ENCODE measurements at regions not wholly inside any gene's neighbourhood (a gene's known extent, or its start where the extent isn't known, plus 50 kb on each side); places are given as distances from the start of the nearest gene placed in this dataset.

GRCh38 chr5:118257066-118257465 is 731.3 kb downstream of the DTWD2 start:
- DNase-seq, result no peak

GRCh38 chr5:118253225-118254061 is 734.9 kb downstream of the DTWD2 start:
- DNase-seq, result no peak

GRCh38 chr5:118249386-118249785 is 739.0 kb downstream of the DTWD2 start:
- DNase-seq, result no peak

DNA sequence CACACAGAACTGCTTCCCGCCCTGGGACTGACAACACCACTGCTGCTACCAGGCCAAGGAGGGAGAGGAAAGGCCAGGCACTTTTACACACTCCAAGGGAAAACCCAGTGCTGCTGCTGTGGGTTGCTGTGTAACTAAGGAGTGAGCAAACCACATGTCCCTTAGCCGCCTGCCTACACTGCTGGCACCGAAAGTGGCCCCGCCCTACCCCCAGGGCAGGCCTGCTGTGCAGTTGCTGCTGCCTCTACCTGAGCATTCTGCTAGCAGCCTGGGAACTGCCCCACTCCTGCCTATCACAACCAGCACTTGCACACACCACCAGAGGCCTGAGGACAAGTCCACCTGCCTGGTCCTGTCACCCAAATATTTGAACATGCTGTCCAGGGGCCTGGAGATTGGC is 740.9 kb downstream of the DTWD2 start:
- DNase-seq, result no peak

DNA sequence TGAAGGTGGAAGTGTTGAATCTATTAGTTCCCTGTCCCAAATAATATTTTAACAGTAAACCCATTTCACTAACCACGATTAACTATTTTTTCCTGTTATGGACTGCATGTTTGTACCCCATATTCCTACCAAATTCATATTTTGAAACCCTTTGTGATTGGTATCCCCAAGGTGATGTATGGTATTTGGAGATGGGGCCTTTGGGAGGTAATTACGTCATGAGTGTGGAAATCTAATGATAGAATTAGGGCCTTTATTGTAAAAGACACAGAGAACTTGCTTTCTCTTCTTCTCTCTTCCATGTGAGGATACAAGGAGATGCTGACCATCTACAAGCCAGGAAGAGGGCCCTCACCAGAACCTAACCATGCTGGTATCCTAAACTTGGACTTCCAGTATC is 744.7 kb downstream of the DTWD2 start:
- DNase-seq, result no peak

GRCh38 chr5:118243068-118243467 is 745.3 kb downstream of the DTWD2 start:
- DNase-seq, result no peak

GRCh38 chr5:118236108-118236849 is 752.1 kb downstream of the DTWD2 start:
- DNase-seq, result no peak

- DNase-seq, result no peak
Observed at GRCh38 chr5:118233606-118234005, 754.7 kb downstream of the DTWD2 start.

DNA sequence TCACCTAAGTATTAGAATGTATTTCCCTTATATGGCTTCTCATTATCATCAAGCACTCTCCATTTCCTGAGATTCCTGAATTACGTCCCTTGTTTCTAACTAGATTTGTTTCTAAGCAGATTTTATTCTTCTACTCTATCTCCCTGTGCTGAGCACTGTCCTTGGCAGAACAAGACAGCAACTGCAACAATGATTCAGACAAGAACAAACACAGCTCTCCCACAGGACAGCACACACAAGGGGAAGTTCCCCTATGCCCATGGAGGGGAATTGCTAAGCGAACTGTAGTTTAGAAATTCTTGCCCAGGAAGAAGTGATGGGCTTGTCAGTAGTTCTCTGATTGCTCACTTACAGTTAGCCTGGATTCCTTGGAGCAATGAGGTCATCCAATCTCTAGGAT is 759.9 kb downstream of the DTWD2 start:
- DNase-seq, result no peak

DNA sequence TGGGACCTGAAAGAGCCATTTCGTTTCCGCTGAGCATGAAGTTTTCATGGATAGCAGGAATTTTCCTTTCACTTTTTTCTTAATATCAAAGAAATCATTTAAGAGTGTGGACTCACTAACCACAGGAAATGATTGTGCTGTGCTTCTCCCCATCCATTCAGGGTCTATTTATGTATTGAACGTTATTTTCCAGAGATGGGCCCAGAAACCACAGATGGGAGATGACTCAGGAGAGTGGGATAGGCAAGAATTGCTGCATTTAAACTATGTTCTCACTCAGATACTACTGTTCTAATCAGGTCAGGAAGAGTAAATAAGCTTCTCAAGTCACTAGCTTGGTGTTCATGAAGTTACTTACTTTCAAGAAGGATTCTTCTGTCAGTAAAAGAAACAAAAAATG is 763.8 kb downstream of the DTWD2 start:
- DNase-seq, result no peak

DNA sequence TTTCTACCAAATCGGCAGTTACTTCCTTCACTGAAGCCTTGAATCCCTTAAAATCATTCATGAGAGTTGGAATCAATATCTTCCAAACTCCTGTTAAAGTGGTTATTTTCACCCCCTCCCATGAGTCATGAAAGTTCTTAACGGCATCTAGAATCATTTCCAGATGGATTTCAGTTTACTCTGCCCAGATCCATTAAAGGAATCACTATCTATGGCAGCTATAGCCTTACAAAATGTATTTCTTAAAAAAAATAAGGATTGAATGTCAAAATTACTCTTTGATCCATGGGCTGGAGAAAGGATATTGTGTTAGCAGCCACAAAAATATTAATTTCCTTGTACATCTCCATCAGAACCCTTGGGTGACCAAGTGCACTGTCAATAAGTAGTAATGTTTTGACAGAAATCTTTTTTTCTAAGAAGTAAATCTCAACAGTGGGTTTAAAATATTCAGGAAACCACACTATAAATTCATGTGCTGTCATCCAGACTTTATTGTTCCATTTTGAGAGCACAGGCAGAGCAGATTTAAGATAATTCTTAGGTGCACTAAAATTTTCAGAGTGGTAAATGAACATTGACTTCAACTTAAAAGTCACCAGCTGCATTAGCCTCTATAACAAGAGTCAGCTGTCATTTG is 767.7 kb downstream of the DTWD2 start:
- no peak for DNase-seq

DNA sequence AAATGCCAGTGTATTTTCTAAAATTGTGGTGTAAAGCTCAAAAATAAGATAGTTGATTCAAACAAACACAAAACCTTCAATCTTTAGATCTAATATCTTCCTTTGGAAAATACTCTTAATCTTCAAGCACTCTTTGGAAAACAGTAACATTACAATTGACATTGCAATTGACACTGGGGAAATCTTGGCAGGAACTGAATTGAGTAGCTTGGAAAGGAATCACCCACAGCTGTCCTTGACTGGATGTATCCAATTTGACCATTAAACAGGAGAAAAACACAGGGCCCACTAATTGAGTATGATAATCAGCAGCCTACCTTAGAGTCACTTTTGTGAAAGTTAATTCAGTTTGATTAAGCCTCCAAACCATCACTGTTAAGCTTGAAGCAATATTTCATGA is 776.7 kb downstream of the DTWD2 start:
- DNase-seq, result no peak

DNA sequence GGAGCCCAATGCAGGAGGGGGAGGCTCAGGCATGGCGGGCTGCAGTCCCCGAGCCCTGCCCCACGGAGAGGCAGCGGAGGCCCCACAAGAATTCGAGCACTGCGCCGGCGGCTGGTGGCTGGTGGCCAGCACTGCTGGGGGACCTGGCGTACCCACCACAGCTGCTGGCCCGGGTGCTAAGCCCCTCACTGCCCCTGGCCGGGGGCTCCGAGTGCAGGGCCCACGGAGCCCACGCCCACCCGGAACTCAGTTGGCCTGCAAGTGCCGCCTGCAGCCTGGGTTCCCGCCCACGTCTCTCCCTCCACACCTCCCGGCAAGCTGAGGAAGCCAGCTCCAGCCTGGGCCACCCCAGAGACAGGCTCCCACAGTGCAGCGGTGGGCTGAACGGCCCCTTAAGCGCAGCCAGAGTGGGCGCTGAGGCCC is 780.3 kb downstream of the DTWD2 start:
- DNase-seq, result no peak

DNA sequence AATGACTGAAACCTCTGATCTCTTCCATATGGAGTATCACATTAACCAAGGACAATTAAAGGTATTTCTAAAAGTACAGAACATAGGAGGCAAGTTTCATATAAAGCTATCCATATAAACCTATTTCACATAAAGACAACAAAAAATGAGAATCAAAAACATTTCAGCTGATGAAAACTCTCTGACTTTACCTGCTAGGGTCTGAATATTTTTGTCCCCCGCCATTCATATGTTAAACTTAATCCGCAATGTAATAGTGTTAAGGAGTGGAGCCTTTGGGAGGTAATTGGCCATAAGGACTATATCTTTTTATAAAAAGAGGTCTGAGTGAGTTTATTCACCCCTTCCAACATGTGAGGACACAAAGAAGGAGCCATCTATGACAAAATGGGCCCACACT is 788.5 kb downstream of the DTWD2 start:
- DNase-seq, result no peak

- DNase-seq, result no peak
Observed at GRCh38 chr5:118196229-118196628, 792.1 kb downstream of the DTWD2 start.

DNA sequence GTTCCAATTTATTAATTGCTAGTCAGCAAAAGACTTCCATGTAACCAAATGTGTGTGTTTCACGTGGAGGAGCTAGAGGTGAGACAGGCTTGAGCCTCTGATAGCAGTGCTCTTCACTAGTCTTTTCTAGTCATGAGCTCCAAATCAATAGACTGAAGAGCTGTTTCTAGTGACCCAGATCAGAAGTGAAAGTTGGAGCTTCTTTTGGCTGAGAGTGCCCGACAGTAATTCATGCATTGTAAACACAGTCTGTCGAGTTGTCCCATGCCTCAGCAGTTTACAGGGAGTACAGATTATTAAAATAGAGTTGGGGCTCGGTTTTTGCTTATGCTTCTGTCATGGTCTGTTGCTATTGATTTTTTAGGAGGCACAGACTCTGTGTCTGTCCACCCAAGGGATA is 793.1 kb downstream of the DTWD2 start:
- no peak for DNase-seq

DNA sequence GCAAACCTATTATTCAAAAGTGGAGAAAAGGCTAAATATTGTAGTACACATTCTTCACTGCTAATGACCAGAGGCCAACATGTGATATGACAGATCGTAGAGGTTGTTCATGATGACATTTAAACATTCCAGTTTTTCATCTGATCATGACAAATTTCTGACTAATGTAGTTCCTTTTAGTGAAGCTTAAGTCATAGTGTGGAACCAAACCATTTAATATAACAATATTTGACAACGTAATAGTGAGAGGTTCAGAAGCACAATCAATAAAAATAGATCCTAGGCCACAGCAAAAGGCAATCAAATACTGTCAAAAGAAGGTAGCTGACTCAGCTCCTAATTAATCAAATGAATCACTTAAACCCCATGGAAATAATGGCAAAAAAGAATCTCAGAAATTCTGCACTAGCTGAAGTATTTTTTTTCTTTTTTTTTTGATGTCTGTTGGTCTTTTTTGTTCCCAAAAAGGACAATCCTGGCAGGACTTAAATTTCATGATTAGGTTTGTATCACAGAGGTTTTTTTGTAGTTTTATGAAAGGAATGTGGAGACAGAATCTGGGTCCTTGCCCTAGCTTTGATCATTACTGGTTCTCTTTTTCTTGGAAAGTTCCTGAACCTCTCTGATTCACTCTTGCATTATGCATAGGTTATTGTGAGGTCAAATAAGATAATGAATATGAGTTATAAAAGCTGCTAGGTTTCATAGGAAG is 795.0 kb downstream of the DTWD2 start:
- DNase-seq, result no peak

- DNase-seq, result no peak
Observed at GRCh38 chr5:118185018-118185417, 803.3 kb downstream of the DTWD2 start.

DNA sequence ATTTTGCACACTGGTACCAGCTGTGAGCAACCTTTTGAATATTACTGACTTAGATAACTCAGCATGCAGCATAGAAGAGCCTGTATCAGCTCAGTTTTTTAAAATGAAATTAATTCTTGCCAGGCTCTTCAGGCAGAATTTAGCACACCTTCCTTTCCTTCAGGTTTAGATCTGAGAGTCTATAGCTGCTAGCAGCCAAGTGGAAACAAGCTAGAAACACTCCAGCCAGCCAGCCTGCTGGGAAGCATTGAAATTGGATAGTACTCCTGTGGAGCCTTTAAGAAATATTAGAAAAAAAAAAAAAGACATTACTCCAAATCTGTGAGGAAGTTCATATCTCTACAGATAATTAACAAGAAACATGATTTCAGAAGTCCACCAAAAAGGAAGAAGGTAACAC is 812.2 kb downstream of the DTWD2 start:
- no peak for DNase-seq

DNA sequence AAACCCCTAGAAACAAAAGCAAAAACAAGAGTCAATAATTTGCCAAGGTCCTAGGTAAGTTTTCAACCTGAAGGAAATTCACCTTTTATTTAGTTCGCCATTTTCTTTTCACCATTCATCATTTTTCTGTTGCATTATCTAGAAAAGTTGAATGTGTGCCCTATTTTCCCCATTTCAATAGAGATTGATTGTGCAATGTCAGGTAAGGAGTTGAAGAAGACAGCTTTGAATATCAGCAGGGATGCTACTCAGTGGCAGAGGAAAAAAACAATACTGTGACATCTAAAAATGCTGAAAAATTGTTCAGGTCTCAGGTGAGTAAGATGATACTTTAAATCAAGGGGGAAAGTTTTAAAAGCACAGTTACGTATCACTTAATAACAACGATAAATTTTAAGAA is 813.7 kb downstream of the DTWD2 start:
- DNase-seq, result no peak

GRCh38 chr5:118173340-118173739 is 815.0 kb downstream of the DTWD2 start:
- no peak for DNase-seq

DNA sequence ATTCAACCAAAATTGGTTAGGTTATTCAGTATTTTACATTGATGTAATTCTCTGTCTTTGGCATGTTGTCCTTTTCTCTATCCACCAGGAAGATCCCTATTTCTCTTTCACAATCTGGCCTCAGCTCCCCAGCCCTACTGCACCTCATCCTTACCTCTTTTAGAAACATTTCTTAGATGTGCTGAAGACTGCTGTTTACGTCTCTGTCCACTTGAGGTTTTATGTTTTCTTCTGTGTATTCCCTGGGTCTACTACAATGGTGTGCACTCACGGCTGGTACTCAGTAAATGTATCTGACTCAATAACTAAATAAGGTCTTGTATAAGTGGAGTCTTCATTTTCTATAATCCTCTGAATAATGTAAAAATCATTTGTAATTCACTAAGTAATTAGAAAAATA is 822.7 kb downstream of the DTWD2 start:
- DNase-seq, result no peak

GRCh38 chr5:118156181-118156580 is 832.2 kb downstream of the DTWD2 start:
- no peak for DNase-seq
